Sigmoid colon (tissue), 6 donors: ENCODE measurements at regions not wholly inside any gene's neighbourhood (a gene's known extent, or its start where the extent isn't known, plus 50 kb on each side); places are given as distances from the start of the nearest gene placed in this dataset.

Experiments used
- DNase-seq: peaks from one replicate; pipeline ENCODE4 v3.0.0-alpha.2; 2019
- H3K27ac ChIP-seq, 4 donors: fragments of 200-600 bp; sonication (generic); one replicate each; pipeline ENCODE4 v1.5.1; 2016 to 2019; ENCODE audit warnings: mild to moderate bottlenecking in 1 of 4
- H3K27me3 ChIP-seq, 3 donors: fragments of 200-600 bp; sonication (generic); one replicate each; pipeline ENCODE4 v1.5.1; 2019; ENCODE audit warnings: mild to moderate bottlenecking in 1 of 3
- H3K36me3 ChIP-seq, 4 donors: fragments of 200-600 bp; sonication (generic); one replicate each; pipeline ENCODE4 v1.5.1; 2016 to 2019
- H3K4me1 ChIP-seq, 4 donors: fragments of 200-600 bp; sonication (generic); one replicate each; pipeline ENCODE4 v1.5.1; 2017 to 2019
- H3K4me3 ChIP-seq, 4 donors: fragments of 200-600 bp; sonication (generic); one replicate each; pipeline ENCODE4 v1.5.1; 2017 to 2019; ENCODE audit warnings: mild to moderate bottlenecking in 2 of 4, moderate library complexity in 1 of 4
- H3K9me3 ChIP-seq, 4 donors: fragments of 200-600 bp in 3 of 4; sonication (generic) in 3 of 4; one replicate each; pipeline versions ENCODE4 v1.5.1 to v1.6.1; 2013 to 2019
- CTCF ChIP-seq, 4 experiments: fragments of 450-650 bp in 3 of 4; fragments of 200-600 bp in 1 of 4; IDR thresholded peaks; one replicate each; pipeline ENCODE4 v1.5.1; 2016 to 2019; ENCODE audit warnings: antibody characterized with exemption in 4 of 4, mild to moderate bottlenecking in 3 of 4, moderate library complexity in 2 of 4
- EP300 ChIP-seq, 4 donors: sonication (generic); formaldehyde crosslinking; IDR thresholded peaks; one replicate each; pipeline ENCODE4 v1.6.1; 2017; ENCODE audit warnings: antibody characterized with exemption in 4 of 4
- POLR2A ChIP-seq, 2 donors: fragments of 450-650 bp; IDR thresholded peaks; one replicate each; pipeline ENCODE4 v1.6.1; 2016; ENCODE audit warnings: antibody characterized with exemption in 2 of 2, mild to moderate bottlenecking in 2 of 2, moderate library complexity in 2 of 2
- POLR2AphosphoS5 ChIP-seq, 4 donors: sonication (generic); formaldehyde crosslinking; IDR thresholded peaks; one replicate each; pipeline ENCODE4 v1.6.1; 2017; ENCODE audit warnings: antibody characterized with exemption in 4 of 4
- WGBS, 2 donors: extraction: QIAGEN DNeasy Blood & Tissue Kit; methylation state at CpG; one replicate each; pipeline ENCODE4 v1.1.7; 2013; 5-methylcytosine and 5-hydroxymethylcytosine counted together
- intact Hi-C: fragments of 100-400 bp; cut with DNase I; formaldehyde crosslinking; loops from one replicate; pipeline ENCODE4 v1.15.1; 2023
- donor health status: healthy with polysubstance abuse.
- donor health status: healthy.

- intact Hi-C loops = no loop called here
- WGBS, 2 donors = 88 to 92% methylated on average over 2 of the region's 2 CpGs
Observed at GRCh38 chr15:81968691-81969090, 77.1 kb downstream of the MEX3B start.

GRCh38 chr15:81966631-81967030 lies 79.2 kb downstream of the MEX3B start:
- intact Hi-C loops = no loop called here
- WGBS, 2 donors = 40 to 64% methylated on average over 3 of the region's 3 CpGs
- no peaks in the 10 kb centered on the region for H3K4me1 ChIP-seq
- no peaks in the 10 kb centered on the region for H3K27me3 ChIP-seq
- H3K9me3 ChIP-seq = no peaks in the 10 kb centered on the region
- TF ChIP-seq POLR2A (IDR thresholded peaks at IDR 0.05) = no peak
- TF ChIP-seq EP300 (IDR thresholded peaks at IDR 0.05) = no peak
- DNase-seq = no peak
- no peaks in the 10 kb centered on the region for H3K36me3 ChIP-seq
- no peak overlapping the region for H3K4me3 ChIP-seq
- H3K27ac ChIP-seq = no peak overlapping the region

More at GRCh38 chr15:81968691-81969090, 77.1 kb downstream of the MEX3B start:
- H3K27me3 ChIP-seq = no peaks in the 10 kb centered on the region
- TF ChIP-seq POLR2AphosphoS5 (IDR thresholded peaks at IDR 0.05) (no peak), EP300 (IDR thresholded peaks at IDR 0.05) (no peak), CTCF (IDR thresholded peaks at IDR 0.05) (no peak), POLR2A (IDR thresholded peaks at IDR 0.05) (no peak)
- H3K4me3 ChIP-seq = no peak overlapping the region
- H3K36me3 ChIP-seq = no peaks in the 10 kb centered on the region
- H3K4me1 ChIP-seq = no peaks in the 10 kb centered on the region
- H3K27ac ChIP-seq = no peak overlapping the region
- H3K9me3 ChIP-seq = no peaks in the 10 kb centered on the region
- DNase-seq = no peak

- no peaks in the 10 kb centered on the region for H3K9me3 ChIP-seq
- H3K36me3 ChIP-seq = no peaks in the 10 kb centered on the region
- DNase-seq = no peak
- no peak overlapping the region for H3K4me3 ChIP-seq
- intact Hi-C loops = no loop called here
- H3K4me1 ChIP-seq = no peaks in the 10 kb centered on the region
- TF ChIP-seq CTCF (IDR thresholded peaks at IDR 0.05) (no peak), POLR2AphosphoS5 (IDR thresholded peaks at IDR 0.05) (no peak)
- H3K27ac ChIP-seq = no peak overlapping the region
- H3K27me3 ChIP-seq = no peaks in the 10 kb centered on the region
Observed at GRCh38 chr15:81962482-81962881, 83.3 kb downstream of the MEX3B start.

GRCh38 chr15:81959196-81959595 lies 86.6 kb downstream of the MEX3B start:
- 63 to 86% methylated on average over 3 of the region's 3 CpGs for WGBS, 2 donors

GRCh38 chr15:81957698-81958097 lies 88.1 kb downstream of the MEX3B start:
- H3K36me3 ChIP-seq = no peaks in the 10 kb centered on the region
- no peak for DNase-seq
- no peaks in the 10 kb centered on the region for H3K27me3 ChIP-seq
- H3K4me3 ChIP-seq = no peak overlapping the region
- 86% methylated on average over 4 of the region's 4 CpGs for WGBS, 2 donors
- no peak overlapping the region for H3K27ac ChIP-seq
- TF ChIP-seq CTCF (IDR thresholded peaks at IDR 0.05) (no peak), POLR2AphosphoS5 (IDR thresholded peaks at IDR 0.05) (no peak), POLR2A (IDR thresholded peaks at IDR 0.05) (no peak), EP300 (IDR thresholded peaks at IDR 0.05) (no peak)
- H3K9me3 ChIP-seq = no peaks in the 10 kb centered on the region
- intact Hi-C loops = no loop called here
- H3K4me1 ChIP-seq = no peaks in the 10 kb centered on the region

More at GRCh38 chr15:81959196-81959595, 86.6 kb downstream of the MEX3B start:
- Histone ChIP-seq H3K4me1 (no peaks in the 10 kb centered on the region), H3K27me3 (no peaks in the 10 kb centered on the region), H3K4me3 (no peak overlapping the region), H3K36me3 (no peaks in the 10 kb centered on the region), H3K27ac (no peak overlapping the region), H3K9me3 (no peaks in the 10 kb centered on the region)
- no peak for TF ChIP-seq CTCF (IDR thresholded peaks at IDR 0.05)
- TF ChIP-seq EP300 (IDR thresholded peaks at IDR 0.05) = no peak
- no peak for TF ChIP-seq POLR2AphosphoS5 (IDR thresholded peaks at IDR 0.05)
- TF ChIP-seq POLR2A (IDR thresholded peaks at IDR 0.05) = no peak
- intact Hi-C loops = no loop called here
- no peak for DNase-seq
